ENCODE measurements at regions not wholly inside any gene's neighbourhood (a gene's known extent, or its start where the extent isn't known, plus 50 kb on each side); places are given as distances from the start of the nearest gene placed in this dataset.

- TF ChIP-seq, protein P1, sequence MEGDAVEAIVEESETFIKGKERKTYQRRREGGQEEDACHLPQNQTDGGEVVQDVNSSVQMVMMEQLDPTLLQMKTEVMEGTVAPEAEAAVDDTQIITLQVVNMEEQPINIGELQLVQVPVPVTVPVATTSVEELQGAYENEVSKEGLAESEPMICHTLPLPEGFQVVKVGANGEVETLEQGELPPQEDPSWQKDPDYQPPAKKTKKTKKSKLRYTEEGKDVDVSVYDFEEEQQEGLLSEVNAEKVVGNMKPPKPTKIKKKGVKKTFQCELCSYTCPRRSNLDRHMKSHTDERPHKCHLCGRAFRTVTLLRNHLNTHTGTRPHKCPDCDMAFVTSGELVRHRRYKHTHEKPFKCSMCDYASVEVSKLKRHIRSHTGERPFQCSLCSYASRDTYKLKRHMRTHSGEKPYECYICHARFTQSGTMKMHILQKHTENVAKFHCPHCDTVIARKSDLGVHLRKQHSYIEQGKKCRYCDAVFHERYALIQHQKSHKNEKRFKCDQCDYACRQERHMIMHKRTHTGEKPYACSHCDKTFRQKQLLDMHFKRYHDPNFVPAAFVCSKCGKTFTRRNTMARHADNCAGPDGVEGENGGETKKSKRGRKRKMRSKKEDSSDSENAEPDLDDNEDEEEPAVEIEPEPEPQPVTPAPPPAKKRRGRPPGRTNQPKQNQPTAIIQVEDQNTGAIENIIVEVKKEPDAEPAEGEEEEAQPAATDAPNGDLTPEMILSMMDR (IDR thresholded peaks at IDR 0.05; ENCODE audit: borderline replicate concordance, extremely low read depth, low read length, poor library complexity, severe bottlenecking), result no peak
- TF ChIP-seq EZH2 (IDR thresholded peaks at IDR 0.05; ENCODE audit: borderline replicate concordance, low read depth, low read length, severe bottlenecking), result no peak
Measured at GRCh38 chr4:125518281-125518680, 203.5 kb downstream of the FAT4 start.
